Ishikawa (cell line): ENCODE measurements at regions not wholly inside any gene's neighbourhood (a gene's known extent, or its start where the extent isn't known, plus 50 kb on each side); places are given as distances from the start of the nearest gene placed in this dataset.

Experiments
- CEBPB ChIP-seq: IDR thresholded peaks from 2 replicates; pipeline ENCODE4 v1.6.1; 2012
- CREB1 ChIP-seq: IDR thresholded peaks from 2 replicates; pipeline ENCODE4 v1.6.1; 2012; ENCODE audit warnings: low read depth
- EGR1 ChIP-seq: IDR thresholded peaks from 2 replicates; pipeline ENCODE4 v1.6.1; 2012
- EP300 ChIP-seq: IDR thresholded peaks from 2 replicates; pipeline ENCODE4 v1.6.1; 2012; ENCODE audit warnings: borderline replicate concordance
- FOXM1 ChIP-seq: IDR thresholded peaks from 2 replicates; pipeline ENCODE4 v1.6.1; 2012; ENCODE audit warnings: low read depth, borderline replicate concordance
- MAX ChIP-seq: IDR thresholded peaks from 2 replicates; pipeline ENCODE4 v1.6.1; 2012
- NFIC ChIP-seq: IDR thresholded peaks from 2 replicates; pipeline ENCODE4 v1.6.1; 2012
- RAD21 ChIP-seq: IDR thresholded peaks from 2 replicates; pipeline ENCODE4 v1.6.1; 2012; ENCODE audit warnings: low read depth
- REST ChIP-seq: IDR thresholded peaks from 2 replicates; pipeline ENCODE4 v1.6.1; 2012; ENCODE audit warnings: low read depth, mild to moderate bottlenecking
- TAF1 ChIP-seq: IDR thresholded peaks from 2 replicates; pipeline ENCODE4 v1.6.1; 2012; ENCODE audit warnings: low read depth, mild to moderate bottlenecking
- TCF12 ChIP-seq: IDR thresholded peaks from 2 replicates; pipeline ENCODE4 v1.6.1; 2012; ENCODE audit warnings: low read depth
- TEAD4 ChIP-seq: IDR thresholded peaks from 2 replicates; pipeline ENCODE4 v1.6.1; 2012
- USF1 ChIP-seq: IDR thresholded peaks from 2 replicates; pipeline ENCODE4 v1.6.1; 2012
- YY1 ChIP-seq: IDR thresholded peaks from 2 replicates; pipeline ENCODE4 v1.6.1; 2012; ENCODE audit warnings: low read depth
- ZBTB7A ChIP-seq: IDR thresholded peaks from 2 replicates; pipeline ENCODE4 v1.6.1; 2012; ENCODE audit warnings: low read depth

GRCh38 chr6:126091466-126091865 is 105.1 kb downstream of the TRMT11 start:
- no peak for TF ChIP-seq ZBTB7A
- no peak for TF ChIP-seq CEBPB
- TF ChIP-seq TCF12, result no peak
- no peak for TF ChIP-seq USF1
- TF ChIP-seq MAX, result no peak
- TF ChIP-seq RAD21, result no peak
- TF ChIP-seq EGR1, result no peak

GRCh38 chr6:126093108-126093507 is 106.8 kb downstream of the TRMT11 start:
- TF ChIP-seq EGR1 (no peak), CEBPB (no peak), TCF12 (no peak), RAD21 (no peak), TEAD4 (no peak), YY1 (no peak), FOXM1 (no peak), ZBTB7A (no peak), EP300 (no peak), REST (no peak)

GRCh38 chr6:126094411-126094810 is 108.1 kb downstream of the TRMT11 start:
- TF ChIP-seq EGR1, result no peak
- no peak for TF ChIP-seq TCF12
- TF ChIP-seq USF1, result no peak
- TF ChIP-seq ZBTB7A, result no peak
- TF ChIP-seq RAD21, result no peak
- TF ChIP-seq REST, result no peak
- no peak for TF ChIP-seq YY1
- TF ChIP-seq NFIC, result no peak
- no peak for TF ChIP-seq TEAD4
- TF ChIP-seq CEBPB, result no peak
- TF ChIP-seq TAF1, result no peak
- TF ChIP-seq EP300, result no peak
- no peak for TF ChIP-seq FOXM1
- TF ChIP-seq MAX, result no peak

- no peak for TF ChIP-seq EGR1
- no peak for TF ChIP-seq TCF12
- no peak for TF ChIP-seq RAD21
- TF ChIP-seq TEAD4, result no peak
- TF ChIP-seq ZBTB7A, result no peak
- TF ChIP-seq CREB1, result no peak
- TF ChIP-seq FOXM1, result no peak
- TF ChIP-seq EP300, result no peak
- TF ChIP-seq USF1, result no peak
These were observed 114.0 kb downstream of the TRMT11 start for GRCh38 chr6:126100386-126100785.

GRCh38 chr6:126102358-126102757 is 116.0 kb downstream of the TRMT11 start:
- TF ChIP-seq RAD21, result no peak
- no peak for TF ChIP-seq NFIC
- no peak for TF ChIP-seq TCF12
- TF ChIP-seq EP300, result no peak
- TF ChIP-seq MAX, result no peak
- no peak for TF ChIP-seq REST
- no peak for TF ChIP-seq USF1
- TF ChIP-seq CREB1, result no peak
- TF ChIP-seq TAF1, result no peak
